NB4 (cell line): ENCODE measurements at regions not wholly inside any gene's neighbourhood (a gene's known extent, or its start where the extent isn't known, plus 50 kb on each side); places are given as distances from the start of the nearest gene placed in this dataset.

Source experiments
- POLR2A ChIP-seq: IDR thresholded peaks from 2 replicates; pipeline ENCODE4 v1.6.1; 2011; ENCODE audit warnings: mild to moderate bottlenecking; ENCODE audit not compliant: insufficient read length; ENCODE audit errors: extremely low read depth
- TF ChIP-seq, protein P1 (sequence below): IDR thresholded peaks from one replicate; pipeline ENCODE4 v1.5.1; 2012; ENCODE audit warnings: low read depth, low read length

GRCh38 chr10:47231414-47231813 lies 68.6 kb upstream of the GDF10 start:
- TF ChIP-seq, protein P1, sequence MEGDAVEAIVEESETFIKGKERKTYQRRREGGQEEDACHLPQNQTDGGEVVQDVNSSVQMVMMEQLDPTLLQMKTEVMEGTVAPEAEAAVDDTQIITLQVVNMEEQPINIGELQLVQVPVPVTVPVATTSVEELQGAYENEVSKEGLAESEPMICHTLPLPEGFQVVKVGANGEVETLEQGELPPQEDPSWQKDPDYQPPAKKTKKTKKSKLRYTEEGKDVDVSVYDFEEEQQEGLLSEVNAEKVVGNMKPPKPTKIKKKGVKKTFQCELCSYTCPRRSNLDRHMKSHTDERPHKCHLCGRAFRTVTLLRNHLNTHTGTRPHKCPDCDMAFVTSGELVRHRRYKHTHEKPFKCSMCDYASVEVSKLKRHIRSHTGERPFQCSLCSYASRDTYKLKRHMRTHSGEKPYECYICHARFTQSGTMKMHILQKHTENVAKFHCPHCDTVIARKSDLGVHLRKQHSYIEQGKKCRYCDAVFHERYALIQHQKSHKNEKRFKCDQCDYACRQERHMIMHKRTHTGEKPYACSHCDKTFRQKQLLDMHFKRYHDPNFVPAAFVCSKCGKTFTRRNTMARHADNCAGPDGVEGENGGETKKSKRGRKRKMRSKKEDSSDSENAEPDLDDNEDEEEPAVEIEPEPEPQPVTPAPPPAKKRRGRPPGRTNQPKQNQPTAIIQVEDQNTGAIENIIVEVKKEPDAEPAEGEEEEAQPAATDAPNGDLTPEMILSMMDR, result no peak
- no peak for TF ChIP-seq POLR2A
